H1 (cell line): ENCODE measurements at regions not wholly inside any gene's neighbourhood (a gene's known extent, or its start where the extent isn't known, plus 50 kb on each side); places are given as distances from the start of the nearest gene placed in this dataset.

Experiments
- CTCF ChIA-PET: fragments of 300-600 bp; sonication (Branson Sonifier 250); formaldehyde crosslinking; loops from one replicate; lab custom pipeline; 2021; ENCODE audit not compliant: partially characterized antibody; lab: Charles Lee
- POLR2A ChIA-PET: fragments of 300-600 bp; sonication (Branson Sonifier 250); formaldehyde crosslinking; loops from one replicate; lab custom pipeline; 2021; ENCODE audit warnings: inconsistent platforms; ENCODE audit not compliant: partially characterized antibody; lab: Charles Lee
- DNase-seq, 2 experiments: peaks; one replicate each; pipeline versions ENCODE4 v3.0.0 to v3.0.0-alpha.2; 2010 to 2022; ENCODE audit warnings: low spot score in 2 of 2, low read depth in 1 of 2, mixed read lengths in 1 of 2
- FAIRE-seq: peaks from 2 replicates; lab custom pipeline; 2011; peaks lifted over from hg19 to GRCh38; lab: Jason Lieb, UNC
- H2AFZ ChIP-seq: 2 replicates; pipeline ENCODE4 v1.8.1; 2012; ENCODE audit warnings: low read length, inconsistent platforms
- H2AK5ac ChIP-seq: 2 replicates; pipeline ENCODE4 v1.6.1; 2013; ENCODE audit warnings: low read depth, low read length
- H2BK120ac ChIP-seq: replicated peaks from 2 replicates; pipeline ENCODE3; 2013; ENCODE audit warnings: low read depth, low read length, inconsistent platforms
- H2BK12ac ChIP-seq: 2 replicates; pipeline ENCODE4 v1.6.1; 2013; ENCODE audit warnings: low read depth, low read length
- H2BK15ac ChIP-seq: 2 replicates; pipeline ENCODE4 v1.6.1; 2013; ENCODE audit warnings: low read length
- H2BK20ac ChIP-seq: 2 replicates; pipeline ENCODE4 v1.6.1; 2013; ENCODE audit warnings: low read length
- H2BK5ac ChIP-seq: 2 replicates; pipeline ENCODE4 v1.6.1; 2013; ENCODE audit warnings: low read depth, low read length
- H3K14ac ChIP-seq: 2 replicates; pipeline ENCODE4 v1.6.1; 2013; ENCODE audit warnings: inconsistent platforms; ENCODE audit not compliant: insufficient read length
- H3K18ac ChIP-seq: 2 replicates; pipeline ENCODE4 v1.6.1; 2013; ENCODE audit warnings: low read length; ENCODE audit errors: extremely low read depth
- H3K23ac ChIP-seq: 2 replicates; pipeline ENCODE4 v1.6.1; 2013; ENCODE audit warnings: inconsistent platforms; ENCODE audit not compliant: insufficient read length
- H3K23me2 ChIP-seq: 2 replicates; pipeline ENCODE4 v1.6.1; 2013; ENCODE audit warnings: low read depth, low read length
- H3K27ac ChIP-seq: 2 replicates; pipeline ENCODE4 v1.6.1; 2011; ENCODE audit warnings: low read depth, low read length, inconsistent platforms
- H3K27me3 ChIP-seq, 4 experiments: replicated peaks in 1 of 4; 1 replicate in 1 of 4; 2 replicates in 3 of 4; pipeline versions ENCODE4 v1.6.1 to v1.8.1; 2011 to 2013; ENCODE audit warnings: low read length in 3 of 4, mild to moderate bottlenecking in 3 of 4, inconsistent platforms in 2 of 4, mixed read lengths in 2 of 4, moderate library complexity in 1 of 4; ENCODE audit not compliant: control insufficient read depth in 3 of 4, insufficient read depth in 3 of 4; ENCODE audit errors: extremely low read depth in 1 of 4
- H3K36me3 ChIP-seq, 4 experiments: 2 replicates each; pipeline versions ENCODE4 v1.6.1 to v1.8.1; 2011 to 2013; ENCODE audit warnings: mild to moderate bottlenecking in 4 of 4, low read length in 3 of 4, moderate library complexity in 2 of 4, control low read depth in 1 of 4, inconsistent platforms in 1 of 4; ENCODE audit not compliant: insufficient read depth in 4 of 4, control insufficient read depth in 2 of 4
- H3K4ac ChIP-seq: replicated peaks from 2 replicates; pipeline ENCODE3; 2013; ENCODE audit warnings: low read length, low read depth, mixed read lengths, inconsistent platforms; ENCODE audit not compliant: insufficient read length
- H3K4me1 ChIP-seq, 4 experiments: replicated peaks in 1 of 4; 1 replicate in 1 of 4; 2 replicates in 3 of 4; pipeline versions ENCODE4 v1.6.1 to v1.8.1; 2011 to 2013; ENCODE audit warnings: low read length in 3 of 4, inconsistent platforms in 2 of 4, mixed read lengths in 1 of 4; ENCODE audit not compliant: insufficient read depth in 4 of 4, control insufficient read depth in 3 of 4
- H3K4me2 ChIP-seq, 2 experiments: 2 replicates each; pipeline versions ENCODE4 v1.6.1 to v1.8.1; 2011 to 2013; ENCODE audit warnings: low read depth in 2 of 2, low read length in 2 of 2, control low read depth in 1 of 2, inconsistent platforms in 1 of 2, mild to moderate bottlenecking in 1 of 2; ENCODE audit not compliant: insufficient read depth in 1 of 2
- H3K4me3 ChIP-seq, 4 experiments: fragments of 200-600, 300-600 bp in 1 of 4; sonication (generic), shearing (Covaris generic), sonication (Bioruptor Twin) in 1 of 4; 2 replicates each; pipeline versions ENCODE4 v1.5.1 to v1.8.1; 2011 to 2016; ENCODE audit warnings: low read length in 4 of 4, low read depth in 3 of 4, control low read depth in 2 of 4, inconsistent platforms in 2 of 4, mild to moderate bottlenecking in 2 of 4, mixed read lengths in 1 of 4, moderate library complexity in 1 of 4; ENCODE audit not compliant: insufficient read depth in 2 of 4; ENCODE audit errors: extremely low read depth in 1 of 4
- H3K56ac ChIP-seq: replicated peaks from 2 replicates; pipeline ENCODE3; 2013; ENCODE audit warnings: low read depth, mild to moderate bottlenecking, mixed read lengths, low read length, inconsistent platforms; ENCODE audit not compliant: insufficient read length
- H3K79me1 ChIP-seq: 2 replicates; pipeline ENCODE4 v1.6.1; 2013; ENCODE audit warnings: low read depth, low read length, control low read depth
- H3K79me2 ChIP-seq, 2 experiments: 2 replicates each; pipeline versions ENCODE4 v1.6.1 to v1.8.1; 2012 to 2013; ENCODE audit warnings: low read length in 2 of 2, mild to moderate bottlenecking in 2 of 2, inconsistent platforms in 1 of 2; ENCODE audit not compliant: insufficient read depth in 2 of 2, control insufficient read depth in 1 of 2
- H3K9ac ChIP-seq, 4 experiments: replicated peaks in 1 of 4; 1 replicate in 1 of 4; 2 replicates in 3 of 4; pipeline versions ENCODE4 v1.6.1 to v1.8.1; 2011 to 2013; ENCODE audit warnings: low read depth in 3 of 4, low read length in 3 of 4, control low read depth in 2 of 4, mild to moderate bottlenecking in 2 of 4, moderate library complexity in 2 of 4, inconsistent platforms in 1 of 4; ENCODE audit errors: extremely low read depth in 1 of 4
- H3K9me3 ChIP-seq, 2 experiments: 2 replicates each; pipeline versions ENCODE4 v1.6.1 to v1.8.1; 2012 to 2013; ENCODE audit warnings: mild to moderate bottlenecking in 2 of 2, moderate library complexity in 2 of 2, control low read depth in 1 of 2, inconsistent platforms in 1 of 2, low read depth in 1 of 2, low read length in 1 of 2, mixed read lengths in 1 of 2; ENCODE audit not compliant: insufficient read depth in 2 of 2
- H4K20me1 ChIP-seq, 2 experiments: replicated peaks in 1 of 2; 2 replicates each; pipeline versions ENCODE3 to v1.8.1; 2011 to 2013; ENCODE audit warnings: inconsistent platforms in 2 of 2, low read length in 2 of 2, mild to moderate bottlenecking in 1 of 2; ENCODE audit not compliant: insufficient read depth in 2 of 2, control insufficient read depth in 1 of 2
- H4K5ac ChIP-seq: 2 replicates; pipeline ENCODE4 v1.6.1; 2013; ENCODE audit warnings: low read length, low read depth, mixed read lengths, inconsistent platforms; ENCODE audit not compliant: insufficient read length
- H4K8ac ChIP-seq: 2 replicates; pipeline ENCODE4 v1.8.0; 2013; ENCODE audit warnings: mild to moderate bottlenecking, moderate library complexity, low read length, inconsistent platforms; ENCODE audit not compliant: insufficient read depth; ENCODE audit errors: extremely low read depth
- H4K91ac ChIP-seq: replicated peaks from 2 replicates; pipeline ENCODE3; 2013; ENCODE audit warnings: low read length, mixed read lengths, inconsistent platforms; ENCODE audit not compliant: insufficient read length
- BACH1 ChIP-seq: IDR thresholded peaks from 2 replicates; pipeline ENCODE4 v1.6.1; 2012; ENCODE audit warnings: low read length, improper control_type of control experiment
- BCL11A ChIP-seq, 2 experiments: IDR thresholded peaks; one replicate each; pipeline ENCODE4 v1.6.1; 2011; ENCODE audit warnings: low read depth in 2 of 2, low read length in 2 of 2, mild to moderate bottlenecking in 2 of 2
- BRCA1 ChIP-seq: IDR thresholded peaks from 2 replicates; pipeline ENCODE4 v1.6.1; 2012; ENCODE audit warnings: low read depth, low read length, improper control_type of control experiment
- CBX5 ChIP-seq: fragments of 300-800, 300-1000 bp; sonication (generic); IDR thresholded peaks from 2 replicates; pipeline ENCODE4 v1.7.1; 2016; ENCODE audit warnings: antibody characterized with exemption, low read length, low read depth
- CHD1 ChIP-seq: IDR thresholded peaks from 2 replicates; pipeline ENCODE4 v1.6.1; 2012; ENCODE audit warnings: low read depth, low read length, improper control_type of control experiment
- EZH2 ChIP-seq: fragments of 200-600 bp; sonication (generic); IDR thresholded peaks from 2 replicates; pipeline ENCODE4 v1.7.1; 2012; ENCODE audit warnings: low read depth, mild to moderate bottlenecking, moderate library complexity, low read length, inconsistent platforms; ENCODE audit not compliant: severe bottlenecking
- GABPA ChIP-seq: IDR thresholded peaks from 2 replicates; pipeline ENCODE4 v1.6.1; 2011; ENCODE audit warnings: mild to moderate bottlenecking, low read length, moderate library complexity, borderline replicate concordance; ENCODE audit not compliant: insufficient read depth
- GTF2F1 ChIP-seq: IDR thresholded peaks from 2 replicates; pipeline ENCODE4 v1.6.1; 2012; ENCODE audit warnings: low read depth, low read length, improper control_type of control experiment, borderline replicate concordance
- RBBP5 ChIP-seq: IDR thresholded peaks from 2 replicates; pipeline ENCODE4 v1.7.1; 2012; ENCODE audit warnings: low read depth, mild to moderate bottlenecking, inconsistent platforms, low read length, moderate library complexity, borderline replicate concordance
- RFX5 ChIP-seq: IDR thresholded peaks from 2 replicates; pipeline ENCODE4 v1.6.1; 2011; ENCODE audit warnings: low read depth, low read length, improper control_type of control experiment, borderline replicate concordance
- SAP30 ChIP-seq: fragments of 300-600 bp; sonication (generic); IDR thresholded peaks from 2 replicates; pipeline ENCODE4 v1.7.1; 2012; ENCODE audit warnings: low read length, moderate library complexity, mild to moderate bottlenecking, inconsistent platforms; ENCODE audit not compliant: insufficient read depth, insufficient replicate concordance
- SIX5 ChIP-seq: IDR thresholded peaks from 2 replicates; pipeline ENCODE4 v1.6.1; 2011; ENCODE audit warnings: mild to moderate bottlenecking, low read depth, low read length
- TAF1 ChIP-seq: IDR thresholded peaks from 2 replicates; pipeline ENCODE4 v1.6.1; 2011; ENCODE audit warnings: mild to moderate bottlenecking, low read depth, low read length
- WGBS, 2 experiments: shearing (Covaris generic) in 1 of 2; methylation state at CpG; one replicate each; pipeline versions ENCODE4 v1.1.6 to v1.1.7; 2013 to 2015; ENCODE audit warnings: low lambda C conversion rate in 2 of 2, mixed read lengths in 2 of 2, inconsistent platforms in 1 of 2, low coverage in 1 of 2, missing lambda C conversion rate in 1 of 2; ENCODE audit not compliant: insufficient replicate concordance in 2 of 2, insufficient coverage in 1 of 2, insufficient read length in 1 of 2; ENCODE audit errors: extremely low coverage in 1 of 2, missing lambda C conversion rate in 1 of 2; 5-methylcytosine and 5-hydroxymethylcytosine counted together
- TF ChIP-seq, protein P1 (sequence below): IDR thresholded peaks from 2 replicates; pipeline ENCODE4 v1.6.1; 2011; ENCODE audit warnings: low read depth, mild to moderate bottlenecking, low read length; ENCODE audit not compliant: insufficient read depth

DNA sequence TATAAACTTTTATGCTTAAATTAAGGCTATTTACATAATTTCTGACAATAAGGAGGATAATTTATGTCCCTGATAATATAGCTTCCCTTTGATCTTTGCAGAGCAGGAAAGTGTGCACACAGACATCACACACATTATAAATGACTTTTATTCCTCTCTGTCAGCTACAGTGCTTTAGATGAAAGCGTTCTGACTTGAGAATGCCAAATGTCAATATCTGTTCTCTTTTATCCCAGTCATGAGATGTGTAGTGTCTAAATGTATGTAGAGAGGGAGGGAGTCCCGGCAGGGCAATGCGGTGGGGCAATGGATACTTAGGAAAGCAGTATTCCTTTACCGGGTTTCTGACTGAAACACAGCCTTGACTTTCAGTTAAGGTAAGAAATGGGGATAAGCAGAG, 225.4 kb upstream of the CHORDC1 start:
- no peak overlapping the region for H2BK5ac ChIP-seq
- H3K18ac ChIP-seq = no peak overlapping the region
- no peaks in the 10 kb centered on the region for H3K23me2 ChIP-seq
- H2AFZ ChIP-seq = no peak overlapping the region; the same call in 1 of the 2 replicates
- no peak overlapping the region for H3K27ac ChIP-seq
- H3K14ac ChIP-seq = no peak overlapping the region
- no peak for DNase-seq
- no peaks in the 10 kb centered on the region for H3K36me3 ChIP-seq
- H3K4ac ChIP-seq = no peak overlapping the region
- H3K79me1 ChIP-seq = no peaks in the 10 kb centered on the region
- H2AK5ac ChIP-seq = no peak overlapping the region
- H3K79me2 ChIP-seq = no peaks in the 10 kb centered on the region
- no peak for FAIRE-seq
- H2BK12ac ChIP-seq = no peak overlapping the region
- H2BK120ac ChIP-seq = no peak overlapping the region
- H4K20me1 ChIP-seq = no peaks in the 10 kb centered on the region
- peaks cover 0 to 2% (median 0%) of the 10 kb centered on the region in 4 experiments; a peak in 2 of 7 replicates for H3K4me1 ChIP-seq
- no peak overlapping the region for H3K56ac ChIP-seq
- no peak overlapping the region for H3K23ac ChIP-seq
- 89% methylated on average over 4 of the region's 4 CpGs; no CpG with 5 or more reads in 1 of the 2 experiments for WGBS, 2 experiments
- no peak overlapping the region for H4K5ac ChIP-seq
- H3K27me3 ChIP-seq = no peaks in the 10 kb centered on the region
- POLR2A ChIA-PET = no interaction called here
- H2BK15ac ChIP-seq = no peak overlapping the region
- CTCF ChIA-PET = interaction anchor here (1.3 kb wide), 1 partner anchor 12 kb away, joined by 3 read pairs; no protein-coding TSS in a partner anchor
- no peak overlapping the region for H4K91ac ChIP-seq
- no peaks in the 10 kb centered on the region for H3K9me3 ChIP-seq
- no peak overlapping the region for H3K4me2 ChIP-seq
- H3K4me3 ChIP-seq = no peak overlapping the region
- no peak overlapping the region for H2BK20ac ChIP-seq
- H4K8ac ChIP-seq = no peak overlapping the region
- no peak overlapping the region for H3K9ac ChIP-seq
- TF ChIP-seq RBBP5 (no peak), BCL11A (IDR thresholded peaks at IDR 0.05; ENCODE audit: low read depth in 2 of 2, low read length in 2 of 2) (no peak), CBX5 (no peak), GABPA (no peak), CHD1 (no peak), TAF1 (no peak), BRCA1 (no peak), SIX5 (no peak), BACH1 (no peak), EZH2 (no peak), RFX5 (no peak), SAP30 (no peak), GTF2F1 (no peak)
- TF ChIP-seq, protein P1, sequence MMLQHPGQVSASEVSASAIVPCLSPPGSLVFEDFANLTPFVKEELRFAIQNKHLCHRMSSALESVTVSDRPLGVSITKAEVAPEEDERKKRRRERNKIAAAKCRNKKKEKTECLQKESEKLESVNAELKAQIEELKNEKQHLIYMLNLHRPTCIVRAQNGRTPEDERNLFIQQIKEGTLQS = no peak
